Stimulated activated CD4-positive, alpha-beta T cell treated with anti-CD3 and anti-CD28 coated beads, Interleukin-1b, Interleukin-23, amount 100 ng/mL, for 4 hours (primary cell): ENCODE measurements at regions not wholly inside any gene's neighbourhood (a gene's known extent, or its start where the extent isn't known, plus 50 kb on each side); places are given as distances from the start of the nearest gene placed in this dataset.
"Not testable (repeated sequence)": the region's sequence is repeated elsewhere in the genome, so short reads cannot be mapped to it uniquely, and the experiment has no call there.

Experiments
- DNase-seq, 2 donors: peaks; one replicate each; pipeline ENCODE4 v3.0.0-alpha.2; 2020; ENCODE audit warnings: low read depth in 2 of 2

DNA sequence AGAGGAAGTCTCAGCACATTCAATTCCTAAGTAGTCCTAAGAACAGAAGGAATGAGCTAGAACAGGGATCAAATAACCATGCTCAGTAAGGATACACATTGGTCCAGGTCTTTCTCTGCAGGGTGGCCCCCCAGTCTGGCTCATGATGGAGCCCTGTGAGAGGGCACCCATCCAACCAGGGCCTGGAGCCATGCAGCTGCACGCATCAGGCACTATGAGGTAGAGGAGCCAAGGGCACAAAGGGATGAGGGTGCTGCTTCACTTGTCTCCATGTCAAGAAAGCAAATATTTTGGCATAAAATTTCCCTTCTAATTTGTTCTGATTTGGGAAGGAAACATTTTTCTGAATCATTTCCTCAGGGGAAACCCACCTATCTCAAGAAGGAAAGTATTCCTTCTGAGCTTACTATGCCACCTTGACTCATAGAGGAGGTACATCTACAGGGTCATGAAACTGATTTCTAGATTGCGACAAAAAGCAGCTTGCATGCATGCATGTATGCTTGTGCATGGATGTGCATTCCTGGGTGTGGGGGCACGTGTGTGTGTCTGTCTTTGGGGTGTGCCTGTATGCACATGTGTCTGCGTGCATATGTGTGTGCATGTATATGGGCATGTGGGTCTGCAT is 600.3 kb downstream of the MID1IP1 start:
- no peak for DNase-seq

DNA sequence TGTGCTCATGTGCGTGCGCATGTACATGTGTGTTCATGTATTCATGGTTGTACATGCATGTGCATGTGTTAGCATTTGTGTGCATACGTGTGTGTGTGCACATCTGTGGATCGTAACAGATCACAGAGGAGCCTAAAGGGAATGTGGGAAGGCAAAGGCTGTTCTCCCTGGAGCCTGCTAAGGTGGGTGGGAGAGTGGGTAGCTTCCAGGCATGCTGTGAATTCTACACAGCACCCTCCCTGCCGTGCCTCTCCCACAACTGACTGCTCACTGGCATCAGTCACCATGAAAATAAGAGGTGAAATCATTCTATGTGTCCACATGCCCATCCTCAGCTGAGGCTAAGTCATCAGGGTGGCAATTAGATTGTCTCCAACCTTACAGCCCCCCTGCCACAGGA is 600.9 kb downstream of the MID1IP1 start:
- DNase-seq, result no peak

DNA sequence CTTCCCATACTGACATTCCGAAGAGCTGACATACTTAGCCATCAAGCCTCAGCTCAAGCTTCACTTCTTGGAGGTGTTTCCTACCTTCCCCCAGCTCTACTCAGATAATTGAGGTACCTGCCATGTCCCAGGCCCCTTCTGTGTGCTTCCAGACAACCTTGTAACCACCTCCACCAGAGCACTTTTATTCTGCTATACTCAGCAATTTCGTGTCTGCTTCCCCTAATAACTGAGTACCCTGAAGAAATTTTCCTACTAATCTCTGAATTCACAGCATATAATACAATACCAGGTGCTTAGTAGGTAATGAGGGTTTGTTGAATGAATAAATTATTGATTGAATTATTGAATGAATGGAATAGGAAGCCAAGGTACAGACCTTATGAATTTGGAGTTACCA is 605.5 kb downstream of the MID1IP1 start:
- no peak for DNase-seq

DNA sequence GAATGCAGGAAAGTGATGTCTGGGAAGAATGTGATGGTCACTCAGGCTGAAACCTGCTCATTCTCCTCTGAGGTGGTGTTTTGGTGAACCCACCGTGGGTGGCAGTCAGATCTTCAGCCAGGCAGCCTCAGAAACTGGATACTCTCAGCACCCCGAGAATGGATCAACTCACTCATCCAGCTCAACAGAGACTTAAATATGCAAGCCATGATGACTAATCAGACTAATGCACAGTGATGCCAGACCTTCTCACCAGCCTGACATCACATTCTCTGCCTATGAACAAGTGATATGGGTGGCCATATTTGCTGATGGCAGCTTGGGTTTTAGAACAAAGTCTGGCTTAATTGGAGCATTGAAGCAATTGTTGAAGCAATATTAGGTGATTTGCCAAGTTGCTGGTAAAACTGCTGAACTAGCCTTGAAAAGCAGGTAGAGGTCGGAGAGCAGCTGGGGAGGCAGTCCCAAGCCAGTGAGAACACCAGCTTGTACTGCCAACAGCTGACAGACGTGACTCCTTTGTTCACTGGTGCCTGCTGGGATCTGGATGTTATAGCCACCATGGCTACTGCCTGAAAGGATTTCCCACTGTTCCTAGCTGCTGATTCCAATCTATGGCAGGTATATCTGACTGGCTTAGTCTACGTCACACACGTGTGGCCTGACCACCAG is 608.1 kb downstream of the MID1IP1 start:
- DNase-seq, result no peak

DNA sequence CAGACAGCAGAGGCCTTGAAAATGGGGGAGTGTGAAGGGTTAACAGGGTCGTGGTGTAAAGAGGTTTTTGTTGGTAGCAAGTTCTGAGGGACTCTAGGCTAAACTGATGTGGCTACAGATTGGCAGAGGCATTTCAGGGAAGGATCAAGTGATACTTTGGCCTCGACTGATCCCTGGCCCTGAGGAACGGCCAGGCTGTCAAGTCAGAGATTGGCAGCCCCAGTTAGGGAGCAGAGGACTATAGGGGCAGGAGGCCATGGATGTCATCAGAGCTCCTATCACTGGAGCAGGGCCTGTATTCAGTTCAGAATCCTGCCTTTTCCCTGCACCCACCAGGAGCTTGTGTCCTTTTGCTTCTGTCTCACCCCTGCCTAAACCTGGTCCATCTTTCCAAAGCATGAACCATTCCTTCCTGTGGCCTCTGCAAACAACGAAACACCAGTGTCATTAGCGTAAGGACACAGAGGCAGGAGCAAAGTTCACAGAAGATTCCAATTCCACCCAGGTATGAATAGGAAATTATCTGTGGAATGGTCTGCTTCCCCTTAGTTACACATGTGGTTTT is 613.1 kb downstream of the MID1IP1 start:
- DNase-seq, result no peak

DNA sequence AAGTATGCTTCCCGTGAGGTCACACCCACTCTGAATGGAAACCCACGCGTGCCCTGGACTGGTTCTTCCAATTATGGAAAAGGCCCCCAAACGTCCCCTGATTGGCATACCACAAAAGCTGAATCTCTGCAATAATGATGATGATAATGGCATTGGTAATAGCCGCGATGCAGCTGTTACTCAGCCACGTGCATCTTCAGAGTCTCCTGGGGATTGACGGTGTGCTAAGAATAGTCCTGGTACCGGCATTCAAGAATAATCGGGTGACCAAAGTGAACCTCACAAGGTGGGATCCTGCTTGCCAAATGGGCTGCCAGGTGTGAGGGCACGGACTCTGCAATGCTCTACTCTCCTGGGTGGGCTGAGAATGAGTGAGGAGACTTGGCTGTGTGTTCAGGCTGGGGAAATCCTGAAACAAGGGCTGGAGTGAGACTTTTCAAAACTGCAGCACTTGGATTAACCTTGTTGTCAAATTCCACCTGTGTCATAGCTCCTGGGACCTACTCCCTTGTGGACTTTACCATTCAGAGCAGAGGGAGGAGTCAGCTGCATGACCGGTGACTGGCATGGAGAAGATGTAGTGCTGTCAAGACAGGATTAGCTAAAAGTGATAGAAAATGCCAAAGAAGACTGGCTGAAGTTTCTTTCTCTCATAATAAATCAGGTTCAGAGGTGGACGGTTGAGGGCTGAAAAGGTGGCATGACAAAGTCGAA is 615.4 kb downstream of the MID1IP1 start:
- DNase-seq, result no peak

DNA sequence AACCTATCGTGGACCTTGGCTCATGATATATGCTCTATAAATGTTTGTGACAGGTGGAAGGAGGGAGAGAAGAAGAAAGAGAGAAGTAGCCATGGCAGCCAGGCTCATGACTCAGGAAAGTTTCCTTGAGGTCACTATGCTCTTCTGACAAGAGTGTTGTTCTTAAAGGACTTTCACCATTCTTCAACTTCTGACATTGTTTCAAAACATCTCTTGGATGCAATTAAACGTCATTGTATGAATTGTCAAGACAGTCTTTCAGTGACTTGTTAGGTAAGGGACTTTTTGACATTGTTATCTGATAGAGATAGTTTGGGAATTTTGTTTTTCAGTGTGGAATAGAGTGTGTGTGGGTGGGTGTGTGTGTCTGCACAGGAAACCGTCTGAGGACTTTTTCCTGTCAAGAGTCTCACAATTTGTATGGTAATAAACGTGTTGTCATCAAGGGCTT is 617.0 kb downstream of the MID1IP1 start:
- no peak for DNase-seq

DNA sequence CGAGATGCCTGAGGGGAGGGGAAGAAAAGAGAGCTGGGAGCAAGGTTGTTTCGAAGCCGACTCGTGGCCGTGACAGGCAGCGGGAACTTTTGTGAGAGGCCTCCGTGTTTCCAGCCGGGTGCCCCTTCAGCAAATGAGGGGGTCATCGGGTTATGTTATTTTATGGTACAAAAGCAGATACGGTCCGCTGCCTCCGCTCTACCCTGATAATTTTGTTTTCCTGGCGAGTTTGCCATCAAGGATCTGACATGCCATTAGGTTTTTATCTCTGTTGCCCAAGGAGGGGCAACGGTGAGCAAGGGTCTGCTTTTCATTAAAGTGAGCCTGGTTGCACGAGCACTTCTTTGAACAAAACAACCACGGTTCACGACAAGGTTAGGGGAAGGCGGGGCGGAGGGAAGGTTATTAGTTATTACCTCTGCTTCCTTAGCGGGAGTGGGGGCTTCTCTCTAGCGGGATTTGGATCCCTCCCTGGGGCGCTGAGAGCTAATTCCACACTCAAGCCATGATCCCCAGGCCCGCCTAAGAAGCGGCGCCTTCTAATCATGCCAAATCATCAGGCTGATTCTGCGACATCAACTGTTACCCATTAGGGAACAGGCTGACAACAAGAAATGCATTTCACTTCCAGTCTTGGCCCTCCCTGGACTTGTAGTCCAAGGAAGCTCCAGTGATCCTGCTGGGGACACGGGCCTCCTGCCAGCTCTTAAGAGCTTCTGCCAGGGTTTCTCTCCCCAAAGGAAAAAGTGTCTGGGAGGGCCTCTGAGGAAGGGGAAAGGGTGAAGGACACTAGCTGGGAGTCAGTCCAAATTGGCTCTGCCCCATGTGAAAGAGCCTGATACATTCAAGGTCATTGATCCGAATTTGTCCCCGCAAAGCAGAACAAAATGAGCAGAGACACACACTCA is 617.7 kb downstream of the MID1IP1 start:
- no peak for DNase-seq

DNA sequence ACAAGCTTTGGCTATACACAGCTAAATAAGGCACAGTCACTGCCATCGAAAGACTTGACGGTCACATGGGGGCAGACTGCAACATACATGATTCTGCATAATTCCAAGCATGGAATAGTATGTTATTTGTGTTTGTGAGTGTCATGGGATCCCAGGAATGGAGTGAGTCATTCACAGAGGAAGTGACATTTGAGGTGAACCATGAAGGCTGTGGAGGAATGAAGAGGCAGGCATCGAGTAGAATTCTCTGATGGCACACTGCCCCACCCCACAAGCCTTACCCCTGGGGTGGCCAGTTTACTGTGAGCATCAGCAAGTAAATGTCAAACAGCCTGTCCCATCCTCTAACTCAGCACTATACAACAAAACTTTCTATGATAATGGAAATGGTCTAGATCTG is 619.7 kb downstream of the MID1IP1 start:
- no peak for DNase-seq

DNA sequence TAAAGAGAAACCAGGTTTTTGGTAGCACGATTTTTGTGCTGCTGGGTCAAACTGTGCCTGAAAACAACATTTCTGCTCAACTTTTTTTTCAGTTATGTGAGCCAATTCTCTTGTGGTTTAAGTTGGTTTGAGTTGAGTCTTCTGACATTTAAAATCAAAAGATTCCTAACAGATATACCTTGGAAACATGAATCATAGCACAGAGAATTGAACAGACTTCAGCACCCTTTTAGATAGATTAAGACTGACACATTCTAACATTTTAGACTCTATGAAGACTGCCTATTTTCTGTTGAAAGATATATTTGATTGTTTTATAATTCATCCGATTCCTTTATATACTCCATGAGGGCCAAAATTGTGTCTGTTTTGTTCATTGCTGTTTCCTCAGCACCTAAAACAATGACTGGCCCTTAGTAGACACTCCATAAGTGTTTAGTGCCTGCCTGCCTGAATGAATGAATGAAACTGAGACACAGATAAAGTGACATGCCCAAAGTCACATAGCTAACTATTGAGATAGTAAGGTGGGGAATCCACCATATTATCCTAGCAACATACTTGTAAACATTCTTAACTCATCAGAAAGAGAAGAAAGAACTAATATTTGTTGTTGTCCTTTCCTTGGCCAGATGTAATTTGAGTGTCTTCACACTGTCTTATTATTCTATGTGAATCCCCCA is 624.0 kb downstream of the MID1IP1 start:
- no peak for DNase-seq

DNA sequence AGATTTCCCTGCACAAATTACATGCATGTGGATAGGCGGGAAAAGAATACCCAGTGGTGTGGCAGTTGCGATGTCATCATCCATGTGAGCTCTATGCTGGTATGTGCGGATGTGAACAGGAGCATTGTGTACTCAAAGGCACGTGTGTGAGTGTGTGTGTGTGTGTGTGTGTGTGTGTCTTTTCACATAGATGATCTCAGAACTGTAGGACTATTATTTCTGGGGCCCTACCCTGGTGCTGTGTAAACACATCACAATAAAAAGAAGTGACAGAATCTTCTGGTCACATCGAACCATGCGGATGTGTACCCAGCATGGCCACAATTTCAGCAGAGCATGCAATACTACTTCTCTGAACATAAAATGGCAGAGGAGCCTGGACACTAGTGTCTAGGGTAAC is 624.8 kb downstream of the MID1IP1 start:
- no peak for DNase-seq

DNA sequence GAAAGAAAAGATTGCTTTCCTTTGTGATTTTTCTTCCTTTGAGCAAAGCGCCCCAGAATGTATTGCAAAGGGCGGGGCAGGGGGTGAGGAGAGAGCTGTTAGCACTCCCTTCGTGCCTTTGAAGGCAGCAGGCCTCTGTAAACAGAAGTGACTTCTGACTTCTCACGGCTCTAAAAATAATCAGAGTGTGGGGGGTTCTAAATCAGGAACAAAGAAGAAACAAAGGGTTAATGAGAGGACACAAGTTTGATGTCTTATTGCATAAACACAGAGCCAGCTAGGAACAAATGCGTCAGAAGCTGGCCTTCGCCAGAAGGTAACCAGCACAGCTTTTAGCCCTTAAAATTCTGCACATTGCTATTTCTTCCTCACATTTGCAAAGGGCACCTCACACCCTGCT is 626.2 kb downstream of the MID1IP1 start:
- DNase-seq, result no peak

DNA sequence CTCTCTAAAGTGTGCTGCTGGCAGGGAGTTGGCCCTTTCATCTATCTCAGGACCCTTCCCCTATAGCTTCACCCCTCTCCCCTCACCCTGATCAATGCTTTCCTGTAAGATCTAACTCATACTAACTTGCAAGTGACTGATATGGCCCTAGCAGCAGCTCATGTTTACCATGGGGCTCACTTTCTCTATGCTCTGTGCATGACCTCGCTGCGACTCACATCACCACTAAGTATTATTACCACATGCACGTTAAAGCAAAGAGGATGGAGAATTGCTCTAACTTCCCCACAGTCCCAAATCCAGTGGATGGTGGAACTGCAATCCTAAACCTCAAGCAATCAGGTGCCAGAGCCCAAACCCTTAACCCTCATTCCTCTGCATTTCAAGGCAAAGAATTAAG is 626.6 kb downstream of the MID1IP1 start:
- peak in 1 of 2 donors; percentile 21 for DNase-seq

DNA sequence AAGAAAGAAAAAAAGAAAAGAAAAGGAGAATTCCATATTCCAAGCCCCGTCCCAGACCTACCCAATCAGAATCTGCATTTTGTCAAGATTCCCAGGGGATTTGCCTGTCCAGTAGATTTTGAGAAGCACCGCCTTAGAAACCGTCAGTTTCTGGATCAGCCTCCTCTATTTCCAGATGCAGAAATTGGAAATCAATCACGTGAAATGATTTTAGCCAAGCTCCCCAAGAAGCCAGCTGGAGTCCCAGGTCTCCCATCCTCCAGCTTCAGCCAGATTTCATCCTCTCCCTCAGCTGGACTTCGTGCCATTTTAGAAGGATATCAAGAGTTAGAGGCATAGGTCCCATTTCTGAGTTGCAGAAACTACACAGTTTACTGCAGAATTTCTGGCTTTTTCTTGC is 629.3 kb downstream of the MID1IP1 start:
- no peak for DNase-seq

DNA sequence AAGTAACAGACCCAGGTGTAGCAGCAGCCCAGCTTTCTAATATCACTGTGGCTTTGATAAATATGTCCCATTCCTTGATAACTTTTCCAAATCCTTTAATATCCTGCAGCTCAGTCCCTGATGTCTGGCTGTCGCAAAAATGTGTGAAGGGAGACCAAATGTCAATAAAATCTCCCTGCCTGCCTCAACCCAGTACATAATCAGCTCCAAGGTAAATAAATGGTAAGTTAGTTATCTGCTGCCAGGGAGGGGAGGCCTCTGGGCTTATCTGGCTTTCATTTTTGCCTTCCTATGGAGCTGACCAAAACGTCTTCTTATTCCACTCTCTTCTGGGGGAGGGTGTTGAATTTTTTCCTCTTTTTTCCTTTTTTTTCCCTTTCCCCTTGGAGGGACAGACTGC is 630.6 kb downstream of the MID1IP1 start:
- no peak for DNase-seq

DNA sequence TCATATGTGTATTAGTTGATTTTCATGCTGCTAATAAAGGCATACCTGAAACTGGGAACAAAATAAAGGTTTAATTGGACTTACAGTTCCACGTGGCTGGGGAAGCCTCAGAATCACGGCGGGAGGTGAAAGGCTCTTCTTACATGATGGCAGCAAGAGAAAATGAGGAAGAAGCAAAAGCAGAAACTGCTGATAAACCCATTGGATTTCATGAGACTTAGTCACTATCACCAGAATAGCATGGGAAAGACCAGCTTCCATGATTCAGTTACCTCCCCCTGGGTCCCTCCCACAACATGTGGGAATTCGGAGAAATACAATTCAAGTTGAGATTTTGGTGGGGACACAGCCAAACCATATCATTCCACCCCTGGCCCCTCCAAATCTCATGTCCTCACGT is 633.4 kb downstream of the MID1IP1 start:
- not testable (repeated sequence) for DNase-seq

DNA sequence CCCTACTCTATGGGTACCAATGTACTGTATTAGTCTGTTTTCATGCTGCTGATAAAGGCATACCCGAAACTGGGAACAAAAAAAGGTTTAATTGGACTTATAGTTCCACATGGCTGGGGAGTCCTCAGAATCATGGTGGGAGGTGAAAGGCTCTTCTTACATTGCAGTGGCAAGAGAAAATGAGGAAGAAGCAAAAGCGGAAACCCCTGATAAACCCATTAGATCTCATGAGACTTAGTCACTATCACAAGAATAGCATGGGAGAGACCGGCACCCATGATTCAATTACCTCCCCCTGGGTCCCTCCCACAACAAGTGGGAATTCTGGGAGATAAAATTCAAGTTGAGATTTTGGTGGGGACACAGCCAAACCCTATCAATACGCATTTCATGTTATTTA is 635.3 kb downstream of the MID1IP1 start:
- not testable (repeated sequence) for DNase-seq

DNA sequence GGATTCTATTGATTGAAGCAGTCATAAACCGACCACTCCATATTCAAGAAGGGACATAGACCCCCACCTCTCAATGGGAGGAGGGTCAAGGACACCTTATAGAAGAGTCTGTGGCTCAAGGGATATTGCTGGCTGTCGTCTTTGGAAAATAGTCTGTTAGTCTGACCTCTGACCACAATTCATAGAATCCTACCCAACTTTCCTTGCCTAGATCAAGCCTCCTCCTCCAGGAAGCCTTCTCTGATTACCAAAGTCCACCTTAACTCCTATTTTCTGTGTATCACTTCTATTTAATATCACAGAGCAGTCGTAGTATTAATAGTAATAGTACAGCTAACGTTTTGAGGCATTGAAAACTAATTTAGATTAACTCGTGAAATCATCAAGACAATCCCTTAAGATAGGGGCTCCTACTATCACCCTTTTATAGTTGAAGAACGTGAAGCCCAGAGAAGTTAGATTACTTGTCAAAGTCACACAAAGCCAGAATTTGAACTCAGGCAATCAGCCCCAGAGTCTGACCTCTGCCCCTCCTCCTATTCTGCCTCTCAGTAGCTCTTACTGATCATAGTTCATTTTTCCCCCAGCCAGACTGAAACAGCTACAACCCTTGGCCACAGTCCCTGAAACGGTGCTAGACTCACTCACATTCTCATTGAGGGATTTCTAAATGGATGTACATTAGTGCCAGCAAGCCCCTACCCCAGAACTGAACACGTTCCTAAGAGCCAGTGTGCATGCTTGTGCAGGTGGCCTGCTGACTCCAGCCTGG is 636.6 kb downstream of the MID1IP1 start:
- DNase-seq, result no peak

DNA sequence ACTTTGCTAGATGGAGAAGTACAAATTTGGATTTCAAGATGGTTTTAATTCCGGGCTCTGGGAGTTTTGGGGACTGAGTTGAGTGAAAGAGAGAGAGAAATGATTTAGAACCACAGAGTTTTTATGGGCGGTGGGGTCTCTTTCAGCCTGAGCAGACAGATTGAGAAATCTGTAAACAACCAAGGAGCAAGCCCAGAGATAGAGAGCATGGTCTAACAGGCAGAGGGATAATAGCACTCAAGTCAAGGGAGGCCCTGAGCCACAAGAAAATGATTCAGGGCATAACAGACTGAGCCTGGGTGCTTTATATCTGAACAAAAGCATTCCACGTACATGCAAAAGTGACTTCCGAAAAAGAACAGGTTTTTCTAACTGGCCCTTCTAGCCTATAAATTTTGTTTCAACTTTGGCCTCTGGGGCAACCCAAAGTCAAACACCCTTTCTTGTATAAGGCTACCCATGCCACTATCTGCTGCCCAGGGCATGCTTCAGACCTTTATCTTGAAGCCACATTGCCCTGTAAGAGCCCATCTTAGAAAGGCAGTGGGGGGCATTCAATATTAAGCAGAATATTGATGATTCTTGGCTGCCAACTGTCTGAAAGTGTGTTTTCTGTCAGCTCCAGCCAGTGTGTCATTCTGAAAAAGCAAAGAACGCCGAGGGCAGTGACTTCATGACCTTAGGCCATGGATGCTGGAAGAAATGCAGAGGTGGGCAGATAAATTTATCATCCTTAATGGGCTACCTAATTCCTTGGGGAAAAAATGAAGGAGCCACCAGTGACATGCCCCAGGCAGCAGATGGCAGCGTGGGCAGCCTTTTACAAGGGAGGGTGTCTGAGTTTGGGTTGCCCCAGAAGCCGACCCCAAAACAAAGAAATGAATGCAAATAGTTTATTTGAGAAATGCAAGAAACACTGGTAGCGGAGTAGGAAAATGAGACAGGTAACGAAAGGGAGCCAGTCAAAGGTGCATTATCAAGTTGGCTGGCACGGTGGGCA is 637.6 kb downstream of the MID1IP1 start:
- no peak for DNase-seq
